ENCODE measurements at regions not wholly inside any gene's neighbourhood (a gene's known extent, or its start where the extent isn't known, plus 50 kb on each side); places are given as distances from the start of the nearest gene placed in this dataset.

DNA sequence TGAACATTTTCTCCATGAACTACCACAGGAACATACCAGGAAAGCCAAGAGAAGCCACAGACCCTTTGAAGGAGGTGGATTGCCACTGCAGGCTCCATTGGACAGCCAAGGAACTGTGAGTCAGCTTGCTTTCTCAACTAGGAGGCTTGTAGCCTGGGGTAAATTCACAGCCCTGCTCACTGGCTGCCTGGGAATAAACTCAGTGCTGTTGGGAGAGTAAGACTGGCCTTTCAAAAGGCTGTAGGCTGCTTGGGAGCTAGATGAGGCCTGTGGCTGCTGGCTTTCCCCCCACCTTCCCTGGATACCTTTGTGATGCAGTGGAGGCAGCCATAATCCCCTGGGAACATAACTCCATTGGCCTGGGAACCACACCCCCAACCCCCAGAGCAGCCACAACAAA, 223.5 kb upstream of the RBMS3 start:
- DNase-seq (ENCODE audit: low spot score) = no peak

GRCh38 chr3:29064085-29064484, 216.8 kb upstream of the RBMS3 start:
- no peak for DNase-seq (ENCODE audit: low spot score)

GRCh38 chr3:29065211-29065785, 215.6 kb upstream of the RBMS3 start:
- no peak for DNase-seq (ENCODE audit: low spot score)

- DNase-seq (ENCODE audit: low spot score) = no peak
Measured at GRCh38 chr3:29067007-29067406, 213.9 kb upstream of the RBMS3 start.

- no peak for DNase-seq (ENCODE audit: low spot score)
Measured at GRCh38 chr3:29070959-29071634, 209.8 kb upstream of the RBMS3 start.

GRCh38 chr3:29072611-29073010, 208.3 kb upstream of the RBMS3 start:
- no peak for DNase-seq (ENCODE audit: low spot score)

DNA sequence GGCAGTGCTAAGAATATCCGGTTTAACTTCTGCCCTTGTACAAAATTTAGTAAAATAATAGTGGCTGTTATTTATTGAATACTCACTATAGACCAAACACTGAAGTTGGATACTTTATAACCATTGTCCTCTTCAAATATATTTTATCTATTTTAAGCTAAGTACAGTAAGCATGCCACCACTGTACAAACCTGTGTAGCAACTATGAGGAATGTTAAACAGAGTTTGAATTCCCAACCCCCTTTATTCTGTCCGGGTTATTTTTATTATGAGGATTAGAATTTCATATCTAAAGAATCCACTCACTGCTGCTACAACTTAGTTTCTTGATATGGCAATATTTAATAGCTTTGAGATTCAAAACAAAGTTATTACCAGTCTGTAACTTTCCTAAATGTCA, 203.5 kb upstream of the RBMS3 start:
- no peak for DNase-seq (ENCODE audit: low spot score)

DNA sequence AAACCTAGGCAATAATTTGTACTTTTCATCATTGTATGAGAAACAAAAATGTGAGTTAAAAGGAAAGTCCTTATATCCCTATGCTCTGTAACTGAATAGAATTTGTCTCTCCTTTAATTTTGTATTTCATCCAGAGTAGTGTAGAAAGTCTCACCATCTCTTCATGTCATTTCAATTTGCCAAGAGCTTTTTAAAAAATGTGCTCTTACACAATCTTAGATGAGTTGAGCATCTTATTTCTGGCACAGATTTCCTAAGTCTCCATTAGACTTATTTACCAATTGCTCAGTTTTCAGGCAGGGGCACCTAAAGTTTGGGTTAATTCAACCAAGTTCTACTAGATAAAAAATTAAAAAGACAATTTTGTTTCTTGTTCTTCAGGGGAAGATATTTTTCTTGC, 201.5 kb upstream of the RBMS3 start:
- DNase-seq (ENCODE audit: low spot score) = no peak

DNA sequence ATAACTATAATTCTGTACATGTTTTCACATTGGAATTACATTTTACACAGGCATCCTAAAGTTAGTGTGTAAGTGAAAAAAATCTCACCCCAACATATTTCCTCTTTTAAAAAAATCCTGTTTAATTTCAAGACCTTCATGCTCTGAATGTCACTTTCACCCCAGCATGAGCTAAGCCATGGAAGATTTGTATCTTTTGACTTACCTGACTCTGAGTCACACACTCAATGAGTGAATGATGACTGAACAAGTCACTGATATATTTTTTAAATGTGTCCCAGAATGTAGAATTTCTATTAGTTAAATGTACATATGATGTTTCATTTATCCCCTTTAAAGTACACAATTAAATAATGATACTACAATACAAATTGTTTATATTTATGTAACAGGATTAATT, 199.9 kb upstream of the RBMS3 start:
- no peak for DNase-seq (ENCODE audit: low spot score)

DNA sequence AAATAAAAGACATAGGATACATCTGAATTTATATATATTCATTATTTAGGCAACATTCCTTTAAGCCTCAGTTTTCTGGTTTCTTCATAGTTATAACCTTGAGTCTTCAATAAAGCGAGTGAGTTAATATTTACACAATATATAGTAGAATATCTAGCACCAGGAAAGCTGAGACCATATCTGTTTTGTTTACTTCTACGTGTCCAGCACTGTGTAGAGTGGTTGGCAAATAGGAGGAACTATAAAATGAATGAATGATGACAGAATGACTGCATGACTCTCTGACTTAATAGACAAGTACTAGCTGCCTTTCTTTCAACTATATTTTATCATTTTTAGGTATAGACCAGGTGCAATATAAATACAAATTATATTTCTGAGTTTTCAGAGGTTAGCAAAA, 197.8 kb upstream of the RBMS3 start:
- DNase-seq (ENCODE audit: low spot score) = no peak

GRCh38 chr3:29083676-29084075, 197.2 kb upstream of the RBMS3 start:
- no peak for DNase-seq (ENCODE audit: low spot score)

GRCh38 chr3:29088579-29088978, 192.3 kb upstream of the RBMS3 start:
- DNase-seq (ENCODE audit: low spot score) = no peak

DNA sequence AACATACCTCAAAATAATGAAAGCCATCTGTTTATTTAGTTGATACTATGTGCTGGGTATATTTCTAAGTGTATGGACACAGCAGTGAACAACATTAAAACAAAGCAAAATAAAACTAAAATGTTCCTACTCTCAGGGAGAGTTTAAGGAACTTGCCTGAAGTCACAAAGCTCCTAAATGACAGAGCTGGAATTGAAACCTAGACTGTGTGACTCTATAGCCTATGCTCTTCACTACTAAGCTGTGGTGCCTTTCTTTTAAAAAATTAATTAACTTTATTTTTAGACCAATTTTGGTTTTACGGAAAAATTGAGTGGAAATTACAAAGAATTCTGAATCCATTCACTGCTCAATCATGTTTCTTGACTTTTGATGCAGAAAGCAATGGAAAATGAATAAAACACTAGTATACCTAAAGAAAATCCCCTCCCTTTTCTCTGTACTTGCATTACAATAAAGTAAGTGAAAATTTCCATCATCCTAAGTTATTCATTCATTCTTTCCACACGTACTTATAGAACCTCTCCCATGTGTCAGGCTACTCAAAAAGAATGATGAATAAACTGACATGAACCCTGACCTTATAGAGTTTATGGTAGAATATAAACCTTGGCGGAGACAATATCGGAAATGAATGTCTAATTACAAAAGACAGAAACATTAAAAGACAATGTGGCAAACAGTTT, 189.8 kb upstream of the RBMS3 start:
- DNase-seq (ENCODE audit: low spot score) = no peak

DNA sequence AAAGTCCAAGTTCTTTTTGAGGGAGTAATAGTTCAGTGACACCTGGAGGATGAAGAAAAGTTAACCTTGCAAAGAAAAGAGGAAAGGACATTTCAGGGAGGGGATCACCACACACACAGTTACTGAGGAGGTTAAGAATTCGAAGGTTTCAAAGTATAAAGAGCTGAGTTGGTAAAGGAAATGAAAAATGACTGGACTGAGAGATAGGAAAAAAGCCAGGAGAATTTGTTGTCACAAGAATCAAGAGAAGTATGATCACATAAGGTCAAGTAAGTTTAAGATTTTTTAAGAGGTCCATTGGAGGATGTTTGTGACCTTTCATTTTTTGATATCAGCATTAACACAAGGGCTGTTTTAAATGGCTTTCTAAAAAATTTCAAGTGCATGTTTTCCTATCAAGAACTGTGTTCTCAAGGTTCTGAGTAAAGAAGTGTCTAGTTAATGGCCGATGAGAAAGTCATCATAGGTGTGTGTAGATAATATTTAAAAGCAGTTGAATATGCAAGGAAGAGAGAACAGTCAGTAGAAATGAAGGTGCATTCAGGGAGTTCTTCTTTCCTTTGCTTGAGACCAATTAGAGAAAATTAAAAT, 189.2 kb upstream of the RBMS3 start:
- no peak for DNase-seq (ENCODE audit: low spot score)

- no peak for DNase-seq (ENCODE audit: low spot score)
Measured at GRCh38 chr3:29092348-29092747, 188.5 kb upstream of the RBMS3 start.

DNA sequence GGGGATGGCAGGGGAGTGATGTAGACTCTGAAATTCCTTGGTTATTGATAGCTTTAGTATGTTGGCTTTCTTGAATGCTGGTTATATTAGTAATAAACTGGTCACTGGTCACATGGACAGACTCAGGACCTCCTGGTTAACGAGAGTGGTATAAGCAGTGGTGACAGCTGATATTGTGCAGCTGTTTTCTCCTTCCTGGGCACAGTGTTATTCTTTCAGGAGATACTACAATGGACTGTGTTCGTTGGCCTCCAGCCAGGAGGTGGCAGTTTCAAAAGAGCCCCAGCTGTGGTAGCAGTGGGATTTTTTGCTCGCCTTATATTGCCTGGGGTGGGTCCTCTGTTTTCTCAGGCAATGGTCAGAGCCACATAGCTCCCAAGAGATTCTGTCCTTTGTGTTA, 181.6 kb upstream of the RBMS3 start:
- no peak for DNase-seq (ENCODE audit: low spot score)

- no peak for DNase-seq (ENCODE audit: low spot score)
Measured at GRCh38 chr3:29099775-29100174, 181.1 kb upstream of the RBMS3 start.

DNA sequence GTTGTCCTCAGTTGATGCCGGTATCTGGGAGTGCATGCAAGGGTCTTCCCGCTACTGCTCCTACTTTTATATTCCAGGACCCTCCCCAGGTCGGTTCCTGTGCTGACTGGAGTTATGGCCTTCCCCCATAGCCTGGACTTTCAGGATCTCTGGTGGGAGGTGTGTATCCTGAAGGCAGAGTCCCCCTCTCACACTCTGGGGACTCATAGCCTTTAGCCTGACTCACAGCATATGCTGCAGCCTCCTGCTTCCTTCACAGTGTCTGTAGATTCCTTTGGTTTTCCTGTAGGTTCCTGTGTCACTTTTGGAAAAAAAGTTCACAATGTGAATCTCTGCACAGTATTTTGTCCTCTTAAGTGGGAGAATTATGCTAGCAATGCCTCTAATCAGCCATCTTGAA, 180.6 kb upstream of the RBMS3 start:
- no peak for DNase-seq (ENCODE audit: low spot score)

DNA sequence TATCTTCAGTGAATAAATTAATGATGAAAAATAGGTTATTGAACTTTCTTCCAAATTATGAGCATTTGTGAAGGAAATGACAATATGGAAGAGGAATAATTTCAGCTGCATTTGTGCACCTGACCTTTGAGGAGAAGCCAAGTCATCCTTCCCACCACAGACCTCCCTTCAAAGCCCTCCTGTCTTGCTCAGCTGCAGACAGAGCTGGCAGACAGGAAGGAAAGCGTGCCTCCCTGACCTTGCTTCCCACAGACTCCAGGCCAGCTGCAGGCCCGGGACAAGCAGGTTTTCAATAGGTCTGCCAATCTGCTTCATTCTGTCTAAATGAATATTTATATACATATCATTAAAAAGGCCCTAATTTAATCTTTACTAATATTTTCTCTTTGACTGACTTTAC, 152.9 kb upstream of the RBMS3 start:
- no peak for DNase-seq (ENCODE audit: low spot score)

GRCh38 chr3:29137601-29138000, 143.3 kb upstream of the RBMS3 start:
- DNase-seq (ENCODE audit: low spot score) = no peak

DNA sequence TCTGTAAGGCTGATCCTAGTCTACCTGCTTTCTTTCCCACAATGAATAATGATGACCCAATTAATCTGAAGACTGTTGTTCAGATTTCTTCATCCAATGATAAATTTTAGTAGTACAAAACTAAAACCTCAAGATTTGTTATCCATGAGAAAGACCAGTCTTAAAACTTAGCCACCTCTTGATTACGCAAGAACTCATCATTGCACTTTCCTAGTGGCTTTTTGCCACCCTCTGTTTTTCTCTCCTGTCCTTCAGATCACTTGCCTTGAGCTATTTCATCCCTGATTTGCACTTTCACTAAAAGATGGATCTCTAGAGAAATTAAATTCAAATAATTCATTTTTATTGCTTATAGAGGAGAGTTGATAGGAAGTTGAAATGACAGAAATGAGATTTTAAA, 142.7 kb upstream of the RBMS3 start:
- no peak for DNase-seq (ENCODE audit: low spot score)

DNA sequence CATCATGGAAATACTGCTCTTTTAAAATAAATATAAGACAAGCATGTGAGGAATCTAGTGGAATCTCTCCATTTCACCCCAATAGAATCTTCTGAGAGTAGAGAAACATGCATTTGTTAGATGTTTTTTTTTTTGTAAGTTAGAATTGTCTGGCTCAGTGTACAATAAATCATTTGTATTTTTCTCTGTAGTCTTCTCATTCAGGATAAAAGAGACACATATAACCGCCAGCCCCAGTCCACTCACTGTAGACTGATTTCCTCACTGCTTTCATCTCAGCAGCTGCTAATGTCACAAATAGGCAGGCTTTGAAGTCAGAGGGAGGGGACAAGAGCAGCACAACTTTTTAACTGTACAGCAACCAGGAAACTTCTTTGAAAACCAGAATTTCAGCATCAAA, 140.2 kb upstream of the RBMS3 start:
- no peak for DNase-seq (ENCODE audit: low spot score)

DNA sequence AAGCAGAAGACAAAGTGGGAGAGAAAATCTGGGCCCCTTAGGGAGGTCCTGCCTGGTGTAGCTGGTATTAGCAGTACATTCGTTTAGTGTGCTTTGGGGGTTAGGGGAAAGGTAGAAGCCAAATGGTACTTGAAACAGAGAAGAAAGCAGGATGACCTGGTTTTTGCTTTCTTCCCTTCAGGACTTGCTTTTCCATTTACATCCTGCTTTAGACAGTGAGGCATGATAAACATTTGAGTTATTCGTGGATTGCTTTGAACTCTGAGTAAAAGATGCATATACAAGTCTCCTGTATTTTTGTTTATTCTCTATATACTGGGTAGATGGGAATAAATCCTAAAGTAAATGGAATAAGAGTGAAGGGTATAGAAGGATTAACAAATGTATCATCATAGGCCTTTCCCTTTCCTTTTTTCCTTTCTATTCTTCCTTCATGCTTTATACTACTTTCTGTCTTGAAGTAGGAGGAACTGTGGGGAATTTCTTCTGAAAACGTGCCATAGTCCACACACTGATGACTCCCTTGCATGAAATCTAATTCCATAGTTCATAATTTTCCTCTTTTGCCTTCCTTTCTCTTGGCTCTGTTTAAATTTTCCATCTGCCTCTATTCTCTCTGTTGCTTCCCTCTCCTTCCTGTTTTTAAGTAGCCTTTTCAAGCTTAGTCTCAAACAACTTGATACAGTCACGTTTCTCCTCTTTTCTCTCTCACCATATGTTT, 139.5 kb upstream of the RBMS3 start:
- no peak for DNase-seq (ENCODE audit: low spot score)
